OCI-LY7 (cell line): ENCODE measurements at regions not wholly inside any gene's neighbourhood (a gene's known extent, or its start where the extent isn't known, plus 50 kb on each side); places are given as distances from the start of the nearest gene placed in this dataset.

Experiments
- CTCF ChIP-seq: fragments of 200-600 bp; sonication (generic); conservative IDR thresholded peaks from 2 replicates; pipeline ENCODE4 v1.5.1; 2014; ENCODE audit warnings: mild to moderate bottlenecking, antibody characterized with exemption, low read length, moderate library complexity, mixed read lengths
- EZH2phosphoT487 ChIP-seq: fragments of 200-600 bp; sonication (generic); IDR thresholded peaks from 2 replicates; pipeline ENCODE4 v1.6.1; 2018; ENCODE audit warnings: low read depth, borderline replicate concordance, mild to moderate bottlenecking, mixed run types, antibody characterized with exemption, low read length, moderate library complexity, mixed read lengths

- TF ChIP-seq CTCF (no peak), EZH2phosphoT487 (no peak)
Observed at GRCh38 chr16:35410438-35410837, 1951.0 kb downstream of the TP53TG3F start.
